ENCODE measurements at regions not wholly inside any gene's neighbourhood (a gene's known extent, or its start where the extent isn't known, plus 50 kb on each side); places are given as distances from the start of the nearest gene placed in this dataset.
"Not testable (repeated sequence)": the region's sequence is repeated elsewhere in the genome, so short reads cannot be mapped to it uniquely, and the experiment has no call there.

DNA sequence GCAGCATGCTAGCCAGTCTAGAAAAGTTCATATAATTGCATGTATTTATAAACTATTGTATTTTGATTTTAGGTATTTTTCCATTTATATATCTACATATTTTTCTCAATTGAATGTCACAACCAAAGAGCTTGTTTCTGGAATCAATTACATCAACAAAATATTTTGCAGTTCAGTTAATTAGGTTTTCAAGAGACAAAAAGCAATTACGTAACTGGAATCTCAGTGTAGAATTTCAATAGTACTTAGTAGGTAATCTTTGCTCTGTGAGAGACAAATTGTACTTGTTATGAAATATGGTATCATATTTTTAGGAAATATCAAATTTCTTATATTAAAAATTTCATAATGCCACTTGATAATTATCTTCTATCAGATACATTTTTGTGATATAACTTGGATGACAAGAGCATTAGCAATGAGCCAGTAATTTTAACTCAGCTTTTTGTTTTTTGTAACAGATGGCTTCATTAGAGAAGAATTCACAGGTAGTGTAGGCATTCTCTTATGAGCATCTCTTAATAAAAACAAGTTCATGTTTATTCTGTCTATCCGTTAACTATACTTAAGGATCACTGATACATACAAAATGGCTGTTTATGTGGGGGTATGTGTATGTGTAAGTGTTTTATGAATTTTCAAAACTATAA, 774.7 kb downstream of the C12orf50 start:
- DNase-seq (ENCODE audit: low spot score): no peak

DNA sequence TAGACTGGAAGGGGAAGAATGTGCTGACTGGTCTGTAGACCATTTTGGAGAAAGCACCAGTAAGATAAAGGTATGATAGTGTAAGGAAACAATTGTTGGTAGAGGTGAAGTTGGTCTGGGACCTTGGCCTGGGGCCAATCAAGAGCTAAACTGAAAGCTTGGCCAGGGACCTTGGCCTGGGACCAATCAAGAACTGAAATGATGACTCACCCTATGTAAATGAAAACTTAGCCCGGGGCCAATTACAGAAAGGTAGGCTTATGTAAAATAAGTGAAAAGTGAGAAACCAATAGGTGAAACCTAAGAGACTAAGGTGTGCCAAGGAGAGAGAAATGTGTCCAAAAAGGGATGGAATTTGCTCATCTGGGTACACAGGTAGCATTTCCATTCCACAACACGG, 776.0 kb downstream of the C12orf50 start:
- DNase-seq (ENCODE audit: low spot score): no peak

DNA sequence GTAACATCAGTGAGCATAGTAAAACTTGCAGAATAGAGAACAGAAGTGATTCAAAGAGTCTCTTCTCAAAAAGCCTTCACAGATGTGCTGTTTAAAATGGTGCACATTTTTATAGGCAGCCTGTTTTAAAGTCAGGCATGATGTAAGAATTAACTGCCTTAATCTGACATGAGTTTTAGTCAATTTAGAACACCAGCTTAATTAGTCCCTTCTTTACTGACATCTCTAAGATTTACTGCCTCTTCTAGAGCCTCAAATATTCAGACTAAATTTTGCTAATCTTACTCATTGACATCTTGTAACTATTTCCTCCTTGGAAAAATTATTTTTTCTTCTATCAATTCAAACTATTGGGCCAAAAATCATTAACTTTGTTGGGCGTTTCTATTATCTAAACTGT, 782.5 kb downstream of the C12orf50 start:
- no peak for DNase-seq (ENCODE audit: low spot score)

DNA sequence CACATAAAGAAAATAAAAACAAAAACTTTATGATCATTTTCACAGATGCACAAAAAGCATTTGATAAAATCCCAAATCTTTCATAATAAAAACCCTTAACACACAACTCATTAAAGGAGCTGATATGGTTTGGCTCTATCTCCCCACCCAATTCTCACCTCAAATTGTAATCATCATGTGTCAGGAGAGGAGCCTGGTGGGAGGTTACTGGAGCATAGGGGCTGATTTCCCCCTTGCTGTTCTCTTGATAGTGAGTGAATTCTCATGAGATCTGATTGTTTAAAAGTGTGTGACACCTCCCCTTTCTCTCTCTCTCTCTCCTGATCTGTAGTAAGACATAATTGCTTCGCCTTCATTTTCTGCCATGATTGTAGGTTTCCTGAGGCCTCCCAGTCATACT, 790.7 kb downstream of the C12orf50 start:
- no peak for DNase-seq (ENCODE audit: low spot score)

DNA sequence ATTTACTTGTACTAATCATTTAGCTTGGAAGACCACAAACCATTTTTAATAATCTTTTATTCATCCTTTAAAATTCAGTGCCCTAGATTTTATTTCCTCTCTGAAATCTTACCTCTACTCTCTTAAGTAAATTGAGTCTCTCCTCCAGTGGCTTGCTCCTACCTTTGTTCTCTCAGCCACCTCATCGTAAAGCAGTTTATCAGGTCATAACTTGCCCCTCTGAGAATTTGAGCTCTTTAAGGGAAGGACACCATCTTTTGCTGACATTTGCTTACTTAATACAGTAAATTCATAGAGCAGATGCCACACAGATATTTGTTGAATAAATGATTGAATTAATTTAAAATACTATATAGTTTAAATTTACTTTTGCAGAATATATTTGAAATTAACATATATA, 794.3 kb downstream of the C12orf50 start:
- no peak for DNase-seq (ENCODE audit: low spot score)

DNA sequence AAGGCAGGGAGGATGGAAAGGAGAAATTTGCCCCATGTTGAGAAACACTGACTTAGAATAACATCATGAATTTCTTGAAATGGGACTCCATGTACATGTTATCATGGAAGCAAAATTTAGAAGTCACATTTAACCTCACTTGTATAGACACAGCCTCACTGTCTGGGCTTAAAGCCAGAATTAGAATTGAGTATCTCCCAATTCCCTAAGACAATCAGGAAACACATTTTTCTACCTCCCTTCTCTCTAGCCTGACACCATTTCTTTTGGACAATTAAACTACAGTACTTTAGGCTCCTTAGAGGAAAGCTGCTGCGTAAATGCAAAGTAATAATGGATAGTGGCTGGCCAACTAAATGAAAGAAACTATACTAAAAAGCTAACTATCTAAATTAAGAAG, 795.5 kb downstream of the C12orf50 start:
- DNase-seq (ENCODE audit: low spot score): no peak

DNA sequence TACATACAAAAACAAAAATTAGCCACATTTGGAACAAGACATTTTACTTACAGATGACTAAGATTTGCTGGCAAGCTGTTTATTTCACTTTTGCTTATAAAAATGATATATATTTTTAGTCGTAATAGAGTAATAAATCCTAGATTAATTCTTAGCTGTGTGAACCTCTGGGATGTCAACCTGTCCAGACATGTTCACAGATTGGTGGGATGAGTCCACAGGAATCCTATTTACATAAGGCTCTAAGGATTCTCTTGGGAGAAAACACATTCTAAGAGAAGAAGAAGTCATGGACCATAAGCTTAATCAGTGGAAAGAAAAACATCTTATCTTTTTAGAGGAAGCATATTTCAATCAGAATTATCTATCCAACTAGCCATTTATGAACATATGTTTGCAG, 797.4 kb downstream of the C12orf50 start:
- DNase-seq (ENCODE audit: low spot score): no peak

DNA sequence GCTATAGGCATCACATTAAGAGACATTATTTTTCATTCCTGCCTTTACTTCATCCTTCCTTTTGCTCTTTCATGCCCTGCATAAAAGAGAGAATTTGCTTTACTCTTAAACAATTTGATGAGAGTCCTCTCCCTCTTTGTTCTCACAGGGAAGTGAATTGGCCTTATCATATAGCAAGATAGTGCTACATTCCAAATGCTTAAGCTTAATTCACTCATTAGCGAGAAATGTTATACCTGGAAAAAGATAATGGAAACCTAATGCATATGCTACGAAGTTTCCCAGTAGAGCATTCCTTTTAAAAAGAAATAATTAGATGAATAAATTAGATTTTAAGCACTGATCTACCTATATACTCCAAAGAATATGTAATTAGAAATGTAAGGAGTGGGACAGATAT, 798.8 kb downstream of the C12orf50 start:
- no peak for DNase-seq (ENCODE audit: low spot score)

DNA sequence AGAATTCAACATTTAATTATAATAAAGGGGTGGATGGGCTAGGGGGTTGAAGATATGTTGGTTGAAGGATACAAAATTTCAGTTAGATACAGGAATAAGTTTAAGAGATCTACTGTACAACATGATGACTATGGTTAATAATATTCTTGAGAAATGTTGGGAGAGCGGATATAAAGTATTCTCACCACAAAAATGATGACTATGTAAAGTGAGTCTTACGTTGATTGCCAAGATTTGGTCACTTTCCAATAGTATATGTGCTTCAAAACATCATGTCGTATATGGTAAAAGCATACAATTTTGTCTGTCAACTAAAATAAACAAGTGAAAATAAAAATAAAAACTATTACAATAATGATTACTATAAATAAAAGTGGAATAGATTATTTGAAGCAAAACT, 802.0 kb downstream of the C12orf50 start:
- no peak for DNase-seq (ENCODE audit: low spot score)

DNA sequence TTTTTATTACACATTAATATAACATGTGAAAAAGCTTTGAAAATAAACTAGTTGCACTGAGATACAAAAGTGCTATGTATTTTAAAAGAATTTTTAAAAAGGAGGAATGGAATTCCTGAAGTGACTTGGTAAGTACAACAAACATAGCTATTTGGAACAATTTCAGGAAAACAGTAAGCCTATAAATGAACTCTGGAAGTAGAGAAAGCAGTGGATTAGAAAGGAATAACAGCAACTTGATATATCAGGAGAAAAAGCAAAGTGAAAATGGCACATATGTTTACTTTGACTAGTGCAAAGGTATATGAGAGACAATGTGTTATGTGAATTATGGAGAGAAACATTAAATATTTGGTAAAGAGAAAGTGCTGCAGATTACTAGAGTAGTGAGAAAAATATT, 811.7 kb downstream of the C12orf50 start:
- no peak for DNase-seq (ENCODE audit: low spot score)

DNA sequence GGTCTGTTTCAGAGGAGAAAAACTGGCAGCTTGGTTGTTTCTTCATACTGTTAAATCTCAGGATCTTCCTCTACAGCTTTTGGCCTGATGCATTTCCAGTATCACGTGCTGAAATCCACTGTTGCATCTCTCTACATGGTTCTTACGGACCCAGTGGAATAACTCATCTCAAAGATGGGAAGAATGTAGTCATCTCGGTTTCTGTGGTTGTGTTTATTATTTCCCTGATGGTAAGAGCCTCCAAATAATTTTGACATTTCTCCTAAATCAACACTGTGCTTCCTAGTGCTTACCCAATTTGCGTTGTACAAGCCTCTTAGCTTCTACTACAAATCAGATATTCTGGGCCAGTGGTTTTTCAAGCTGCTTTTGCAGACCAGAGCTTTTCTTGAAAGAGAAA, 812.8 kb downstream of the C12orf50 start:
- DNase-seq (ENCODE audit: low spot score): no peak

DNA sequence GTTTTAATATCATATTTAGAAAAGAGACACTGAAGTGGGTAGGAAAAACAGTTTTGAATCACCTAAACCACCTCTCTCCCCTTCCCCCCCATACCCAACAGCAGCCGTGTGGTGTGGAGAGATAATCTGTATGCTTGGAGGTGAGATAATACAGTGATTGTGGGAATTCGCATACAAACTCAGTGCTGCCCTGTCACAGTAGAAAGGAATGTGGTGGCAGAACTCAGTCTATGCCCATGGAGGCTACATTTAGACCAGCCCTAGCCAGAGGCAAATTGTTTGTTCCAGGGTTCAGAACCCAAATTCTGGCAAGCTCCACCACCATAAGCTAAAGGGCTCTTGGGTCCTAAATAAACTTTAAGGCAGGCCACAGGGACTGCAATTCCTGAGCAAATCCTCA, 827.0 kb downstream of the C12orf50 start:
- DNase-seq (ENCODE audit: low spot score): no peak

DNA sequence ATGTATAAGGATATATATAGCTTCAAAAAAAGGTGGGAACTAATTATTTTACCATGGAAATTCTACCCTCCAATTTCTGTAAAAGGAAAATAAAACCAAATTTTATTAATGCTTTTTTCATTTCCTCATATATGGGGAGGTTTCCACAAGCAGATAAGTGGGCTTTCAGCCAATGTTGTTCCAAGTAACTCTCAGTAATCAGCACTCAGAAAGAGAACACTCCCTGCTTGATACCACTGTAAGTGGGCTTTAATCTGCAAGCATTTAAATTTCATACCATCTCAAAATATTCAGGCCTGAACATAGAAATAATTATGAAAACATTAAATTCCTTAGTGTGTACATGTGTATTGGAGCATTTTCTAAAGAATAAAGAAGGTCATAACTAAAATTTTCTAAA, 827.6 kb downstream of the C12orf50 start:
- DNase-seq (ENCODE audit: low spot score): no peak

DNA sequence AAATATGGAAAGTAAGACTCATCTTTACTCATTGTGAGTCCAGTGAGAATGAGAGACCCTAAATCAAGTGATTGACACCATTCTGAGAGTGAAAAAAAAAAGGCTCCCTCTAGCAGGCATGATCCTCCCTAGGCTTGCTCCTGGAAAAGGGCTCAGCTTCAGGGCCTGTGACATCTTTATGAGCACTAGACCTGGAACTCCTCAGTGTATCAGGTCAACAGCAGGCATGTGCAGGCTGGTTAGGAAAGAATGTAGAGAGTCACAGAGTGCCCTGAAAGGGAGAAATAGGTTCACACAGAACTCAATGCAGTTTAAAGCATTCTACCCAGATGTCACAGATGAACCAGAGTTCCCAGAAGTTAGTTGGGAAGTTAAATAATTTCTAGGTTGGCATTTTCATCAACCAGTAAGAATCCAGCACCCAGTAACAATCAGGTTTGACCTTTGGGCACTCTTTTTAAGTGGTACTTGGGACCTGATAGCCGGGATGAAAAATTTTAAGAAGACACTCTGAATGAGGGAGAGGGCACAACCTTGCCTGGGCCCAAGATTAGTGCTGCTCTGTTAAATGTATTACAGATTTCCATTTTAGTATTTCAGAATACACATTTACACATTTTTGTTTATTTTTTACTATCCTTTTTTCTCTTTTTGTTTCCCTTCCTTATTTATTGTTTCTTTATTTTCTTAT, 828.8 kb downstream of the C12orf50 start:
- DNase-seq (ENCODE audit: low spot score): no peak

DNA sequence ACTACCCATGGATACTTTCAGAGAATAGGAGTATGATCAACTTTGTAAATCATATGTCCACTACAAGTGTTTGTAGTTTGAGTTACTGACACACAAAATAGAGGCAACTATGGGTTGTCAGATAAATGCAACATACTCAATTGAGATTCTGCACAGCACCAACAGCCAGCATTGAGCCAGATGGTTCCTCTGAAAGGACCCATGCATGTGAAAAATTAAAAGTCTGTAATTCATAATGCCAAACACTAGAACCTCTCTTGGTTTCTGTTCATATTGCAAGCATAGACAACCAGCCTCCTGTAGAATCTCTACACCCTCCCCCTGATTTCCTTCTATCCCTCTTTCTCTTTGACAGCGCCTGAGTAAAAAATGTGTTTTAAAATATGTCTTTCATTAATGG, 831.0 kb downstream of the C12orf50 start:
- DNase-seq (ENCODE audit: low spot score): no peak

DNA sequence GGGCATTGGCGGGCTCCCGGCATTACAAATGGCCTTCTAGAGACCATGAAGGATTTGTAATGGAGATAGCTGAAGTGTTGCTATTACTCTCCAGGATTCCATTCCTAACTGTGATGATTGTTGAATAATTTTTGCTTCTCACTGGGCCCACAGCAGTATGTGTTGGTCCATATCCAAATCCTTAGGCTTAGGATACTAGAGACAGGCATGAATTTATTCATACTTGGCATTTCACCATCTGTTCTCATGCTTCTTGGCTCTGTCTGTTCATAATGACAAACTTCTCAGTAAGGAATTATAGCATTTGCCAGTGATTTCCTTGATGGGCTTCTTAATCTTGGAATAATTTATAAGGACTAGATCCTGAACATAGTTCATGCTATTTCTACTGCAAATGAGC, 832.9 kb downstream of the C12orf50 start:
- no peak for DNase-seq (ENCODE audit: low spot score)

DNA sequence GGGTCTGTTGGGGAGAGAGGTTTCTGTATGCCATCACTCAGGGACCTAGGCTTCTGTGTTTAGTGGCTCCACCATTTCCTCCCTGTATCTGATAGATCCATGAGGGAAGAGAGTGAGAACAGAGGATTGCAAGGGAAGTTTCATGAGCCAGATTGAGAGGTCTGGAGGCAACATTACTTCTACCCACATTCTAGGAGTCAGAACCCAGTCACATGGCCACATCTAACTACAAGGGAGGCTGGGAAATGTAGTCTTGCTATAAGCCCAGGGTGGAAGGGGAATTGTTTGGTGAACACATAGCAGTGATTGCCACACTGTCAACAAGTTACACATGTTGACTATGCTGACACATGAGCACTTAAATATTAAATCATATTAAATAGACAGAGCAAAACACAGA, 834.8 kb downstream of the C12orf50 start:
- DNase-seq (ENCODE audit: low spot score): not testable (repeated sequence)

DNA sequence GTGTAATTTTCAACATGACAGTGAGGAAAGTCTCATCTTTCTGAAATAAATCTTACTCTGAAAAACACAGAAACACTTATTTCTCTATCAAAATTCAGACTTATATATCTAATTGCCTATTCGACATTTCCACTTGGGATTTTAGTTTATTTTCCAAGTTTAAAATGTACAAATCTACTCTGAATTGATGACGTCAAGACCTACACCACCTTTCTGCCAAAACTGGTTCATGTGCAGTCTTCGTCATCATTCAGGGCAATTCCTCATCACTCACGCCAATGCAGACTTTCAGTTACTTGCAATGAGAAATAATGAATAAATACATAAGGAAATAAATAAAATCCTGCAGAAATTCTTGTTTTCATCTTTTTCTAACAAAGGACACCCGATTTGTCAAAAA, 843.8 kb downstream of the C12orf50 start:
- DNase-seq (ENCODE audit: low spot score): no peak

DNA sequence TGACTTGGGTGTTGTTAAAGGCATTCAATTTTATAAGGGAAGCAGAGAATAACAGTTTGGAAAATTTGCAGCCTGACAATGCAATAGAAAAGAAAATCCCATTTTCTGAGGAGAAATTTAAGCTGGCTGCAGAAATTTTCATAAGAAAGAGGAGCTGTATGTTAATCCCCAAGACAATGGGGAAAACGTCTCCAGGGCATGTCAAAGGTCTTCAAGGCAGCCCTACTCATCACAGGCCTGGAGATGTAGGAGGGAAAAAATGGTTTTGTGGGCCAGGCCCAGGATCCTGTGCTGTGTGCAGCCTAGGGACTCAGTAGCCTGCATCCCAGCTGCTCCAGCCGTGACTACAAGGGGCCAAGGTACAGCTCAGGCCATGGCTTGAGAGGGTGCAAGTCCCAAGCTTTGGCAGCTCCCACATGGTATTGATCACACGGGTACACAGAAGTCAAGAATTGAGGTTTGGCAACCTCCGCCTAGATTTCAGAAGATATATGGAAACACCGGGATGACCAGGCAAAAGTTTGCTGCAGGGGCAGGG, 846.4 kb downstream of the C12orf50 start:
- DNase-seq (ENCODE audit: low spot score): no peak

DNA sequence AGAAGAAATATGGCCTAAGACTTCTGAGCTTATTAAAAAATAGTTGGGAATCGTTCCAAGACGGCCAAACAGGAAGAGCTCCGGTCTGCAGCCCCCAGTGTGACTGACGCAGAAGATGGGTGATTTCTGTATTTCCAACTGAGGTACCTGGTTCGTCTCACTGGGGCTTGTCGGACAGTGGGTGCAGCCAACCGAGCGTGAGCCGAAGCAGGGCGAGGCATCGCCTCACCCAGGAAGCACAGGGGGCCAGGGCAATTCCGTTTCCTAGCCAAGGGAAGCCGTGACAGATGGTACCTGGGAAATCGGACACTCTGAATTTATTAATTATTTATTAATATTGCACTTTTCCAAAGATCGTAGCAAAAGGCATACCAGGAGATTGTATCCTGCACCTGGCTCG, 857.8 kb downstream of the C12orf50 start:
- no peak for DNase-seq (ENCODE audit: low spot score)

DNA sequence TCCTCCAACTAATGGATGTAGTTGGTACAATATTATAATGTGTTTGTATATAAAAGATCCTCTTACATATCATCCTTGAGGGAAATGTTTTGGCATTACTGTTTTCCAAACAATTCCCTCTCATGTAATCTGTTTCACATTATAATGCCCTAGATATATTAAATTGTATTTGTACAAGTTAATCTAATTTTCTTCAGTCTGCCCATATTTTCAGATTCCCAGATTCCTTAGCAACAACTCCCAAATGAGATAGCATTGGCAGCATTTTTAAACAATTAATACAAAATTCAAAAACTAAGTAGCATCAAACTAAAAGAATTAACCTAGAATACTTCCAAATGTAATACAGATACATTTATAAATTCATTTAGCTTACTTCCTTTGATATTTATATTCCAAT, 860.2 kb downstream of the C12orf50 start:
- no peak for DNase-seq (ENCODE audit: low spot score)

DNA sequence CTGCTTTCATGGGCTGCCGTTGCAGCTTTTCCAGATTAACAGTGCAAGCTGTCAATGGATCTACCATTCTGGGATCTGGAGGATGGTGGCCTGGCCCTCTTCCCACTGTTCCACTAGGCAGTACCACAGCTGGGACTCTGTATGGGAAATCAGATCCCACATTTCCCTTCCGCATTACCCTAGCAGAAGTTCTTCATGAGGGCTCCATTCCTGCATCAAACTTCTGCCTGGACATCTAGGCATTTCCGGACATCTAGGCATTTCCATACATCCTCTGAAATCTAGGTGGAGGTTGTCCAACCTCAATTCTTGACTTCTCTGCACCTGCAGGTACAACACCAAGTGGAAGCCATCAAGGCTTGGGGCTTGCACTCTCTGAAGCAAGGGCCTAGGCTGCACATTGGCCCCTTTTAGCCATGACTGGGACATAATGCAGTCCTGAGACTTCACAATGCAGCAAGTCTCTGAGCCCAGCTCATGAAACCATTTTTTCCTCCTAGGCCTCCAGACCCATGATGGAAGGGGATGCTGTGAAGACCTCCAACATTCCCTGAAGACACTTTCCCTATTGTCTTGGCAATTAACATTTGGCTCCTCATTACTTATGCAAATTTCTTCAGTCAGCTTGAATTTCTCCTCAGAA, 863.3 kb downstream of the C12orf50 start:
- DNase-seq (ENCODE audit: low spot score): no peak

DNA sequence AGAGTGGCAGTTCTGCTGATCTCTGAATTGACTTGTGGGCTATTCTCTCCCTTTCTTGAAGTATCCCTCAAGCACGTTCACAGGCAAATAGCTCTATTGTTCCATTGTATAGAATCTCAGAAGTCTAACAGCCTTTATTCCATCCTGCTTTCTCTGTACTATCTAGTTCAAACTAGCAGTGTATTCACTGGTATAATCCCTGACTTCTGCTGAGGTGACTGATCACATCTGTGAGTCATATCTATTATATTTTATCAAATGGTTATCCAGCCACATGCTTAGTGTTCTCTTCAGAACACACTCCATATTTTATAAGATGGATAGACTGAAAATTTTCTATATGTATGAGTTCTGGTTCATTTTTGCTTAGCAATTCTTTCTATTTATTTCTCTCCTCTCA, 866.1 kb downstream of the C12orf50 start:
- no peak for DNase-seq (ENCODE audit: low spot score)
